SH-SY5Y (cell line): ENCODE measurements at regions not wholly inside any gene's neighbourhood (a gene's known extent, or its start where the extent isn't known, plus 50 kb on each side); places are given as distances from the start of the nearest gene placed in this dataset.

Experiments used
- GATA2 ChIP-seq: IDR thresholded peaks from 2 replicates; pipeline ENCODE4 v1.6.1; 2011; ENCODE audit warnings: mild to moderate bottlenecking, low read depth, low read length
- GATA3 ChIP-seq: IDR thresholded peaks from 2 replicates; pipeline ENCODE4 v1.6.1; 2011; ENCODE audit warnings: low read depth, mild to moderate bottlenecking, low read length, moderate library complexity

DNA sequence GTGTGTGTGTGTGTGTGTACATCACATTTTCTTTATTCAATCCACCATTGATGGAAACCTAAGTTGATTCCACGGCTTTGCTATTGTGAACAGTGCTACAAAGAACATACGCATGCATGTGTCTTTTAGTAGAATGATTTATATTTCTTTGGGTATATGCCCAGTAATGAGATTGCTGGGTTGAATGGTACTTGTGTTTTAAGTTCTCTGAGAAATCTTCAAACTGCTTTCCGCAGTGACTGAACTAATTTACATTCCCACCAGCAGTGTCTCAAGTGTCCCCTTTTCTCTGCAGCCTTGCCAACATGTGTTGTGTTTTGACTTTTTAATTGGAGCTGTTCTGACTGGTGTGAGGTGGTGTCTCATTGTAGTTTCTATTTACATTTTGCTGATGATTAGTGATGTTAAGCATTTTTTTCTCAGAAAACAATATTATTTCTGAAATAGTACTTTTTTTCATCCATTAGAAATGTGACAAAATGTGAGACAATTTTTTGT is 769.7 kb downstream of the TAF11L14 start:
- TF ChIP-seq GATA2 (no peak), GATA3 (no peak)
